T-helper 1 cell (primary cell): ENCODE measurements at regions not wholly inside any gene's neighbourhood (a gene's known extent, or its start where the extent isn't known, plus 50 kb on each side); places are given as distances from the start of the nearest gene placed in this dataset.

ENCODE experiments used
- DNase-seq, 5 donors: peaks; one replicate each; pipeline ENCODE4 v3.0.0-alpha.2; 2012 to 2020

- no peak for DNase-seq
These were observed 357.0 kb upstream of the ZNF608 start for GRCh38 chr5:125103459-125103858.

DNA sequence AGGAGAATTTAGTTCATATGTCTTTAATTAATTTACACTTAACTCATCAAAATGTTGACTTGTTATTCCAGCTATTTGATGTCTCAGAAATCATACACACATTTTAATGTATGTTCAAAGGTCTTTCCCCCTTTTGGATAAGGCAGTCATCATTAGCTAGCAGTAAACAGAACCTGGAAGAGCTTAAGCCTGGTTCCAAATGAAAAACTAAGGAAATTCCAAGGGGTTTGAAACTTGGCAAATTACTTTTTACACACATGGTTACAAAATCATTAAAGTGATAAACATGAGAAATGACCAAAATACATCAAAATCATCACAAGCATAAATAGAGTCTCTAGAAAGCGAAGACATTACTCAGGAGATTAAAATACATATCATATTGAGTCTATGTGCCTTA lies 359.8 kb upstream of the ZNF608 start:
- DNase-seq, result no peak

DNA sequence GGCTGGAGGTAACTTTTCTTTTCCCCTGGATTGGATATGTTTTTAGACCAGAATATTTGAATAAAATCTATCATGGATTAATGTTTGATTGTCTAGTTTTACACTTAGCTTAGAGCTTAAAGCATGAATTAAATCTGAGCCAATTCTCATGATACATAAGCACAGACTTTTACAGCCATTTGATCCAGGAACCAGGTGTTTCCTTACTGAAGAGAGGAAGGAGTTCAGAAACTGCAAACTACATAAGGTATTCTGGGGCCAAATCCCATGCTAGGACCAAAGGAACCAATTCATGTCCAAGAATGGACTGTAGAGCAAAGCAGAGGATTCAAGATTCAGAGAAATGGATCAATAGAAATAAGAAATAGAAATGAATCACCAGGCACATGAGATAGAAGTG lies 360.4 kb upstream of the ZNF608 start:
- no peak for DNase-seq

DNA sequence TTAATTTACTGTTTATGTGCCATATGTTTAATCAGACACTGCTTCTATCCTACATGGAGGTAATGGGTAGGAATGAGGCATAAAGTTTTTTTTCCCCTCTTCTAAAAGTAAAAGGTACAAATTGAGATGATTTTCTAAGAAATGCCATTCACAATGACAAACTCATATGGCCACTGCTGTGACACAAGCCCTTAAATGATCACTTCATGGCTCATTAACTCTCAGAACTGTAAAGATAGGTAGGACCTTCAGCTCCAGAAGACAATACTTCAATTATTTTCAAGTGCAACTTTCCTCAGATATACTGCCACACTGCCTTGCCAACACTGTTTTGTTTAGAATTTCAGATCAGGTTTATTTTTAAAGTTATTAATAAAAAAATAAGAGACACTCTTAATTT lies 362.9 kb upstream of the ZNF608 start:
- DNase-seq, result no peak

- DNase-seq, result no peak
These were observed 363.4 kb upstream of the ZNF608 start for GRCh38 chr5:125109816-125110215.

DNA sequence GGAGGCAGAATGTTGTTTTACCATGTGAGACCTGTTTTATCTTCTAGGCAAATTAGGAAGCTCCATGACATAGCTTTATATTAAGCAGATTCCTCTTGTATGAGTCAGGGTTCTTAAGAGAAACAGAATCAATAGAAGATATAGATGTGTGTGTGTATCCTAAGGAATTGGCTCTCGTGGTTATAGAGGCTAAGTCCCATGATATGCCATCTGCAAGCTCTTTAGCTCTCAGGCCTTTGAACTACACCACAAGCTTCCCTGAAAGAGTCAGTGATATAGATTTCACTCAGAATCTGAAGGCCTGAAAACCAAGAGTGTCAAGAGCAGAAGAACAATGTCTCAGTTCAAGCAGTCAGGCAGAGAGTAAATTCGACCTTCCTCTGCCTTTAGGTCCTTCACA lies 365.8 kb upstream of the ZNF608 start:
- DNase-seq, result no peak

GRCh38 chr5:125113328-125113727 lies 366.9 kb upstream of the ZNF608 start:
- DNase-seq, result no peak

DNA sequence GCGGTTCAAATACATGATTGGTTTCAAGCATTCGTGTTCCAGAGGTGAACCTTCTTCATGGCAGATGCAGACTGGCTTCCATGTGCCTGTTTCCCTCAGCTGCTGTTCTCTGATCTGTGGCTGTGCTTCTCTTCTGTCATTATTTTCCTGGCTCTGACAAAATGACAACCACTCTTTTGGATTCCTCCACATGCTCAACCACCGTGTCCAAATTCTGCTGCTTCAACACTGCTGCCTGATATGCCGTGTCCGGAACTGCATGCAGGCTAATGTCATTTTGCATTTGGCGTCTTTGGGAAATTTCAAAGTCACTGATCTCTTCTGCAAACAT lies 368.7 kb upstream of the ZNF608 start:
- DNase-seq, result no peak

- DNase-seq, result no peak
These were observed 371.1 kb upstream of the ZNF608 start for GRCh38 chr5:125117566-125117965.

- DNase-seq, result no peak
These were observed 373.6 kb upstream of the ZNF608 start for GRCh38 chr5:125120012-125120411.

DNA sequence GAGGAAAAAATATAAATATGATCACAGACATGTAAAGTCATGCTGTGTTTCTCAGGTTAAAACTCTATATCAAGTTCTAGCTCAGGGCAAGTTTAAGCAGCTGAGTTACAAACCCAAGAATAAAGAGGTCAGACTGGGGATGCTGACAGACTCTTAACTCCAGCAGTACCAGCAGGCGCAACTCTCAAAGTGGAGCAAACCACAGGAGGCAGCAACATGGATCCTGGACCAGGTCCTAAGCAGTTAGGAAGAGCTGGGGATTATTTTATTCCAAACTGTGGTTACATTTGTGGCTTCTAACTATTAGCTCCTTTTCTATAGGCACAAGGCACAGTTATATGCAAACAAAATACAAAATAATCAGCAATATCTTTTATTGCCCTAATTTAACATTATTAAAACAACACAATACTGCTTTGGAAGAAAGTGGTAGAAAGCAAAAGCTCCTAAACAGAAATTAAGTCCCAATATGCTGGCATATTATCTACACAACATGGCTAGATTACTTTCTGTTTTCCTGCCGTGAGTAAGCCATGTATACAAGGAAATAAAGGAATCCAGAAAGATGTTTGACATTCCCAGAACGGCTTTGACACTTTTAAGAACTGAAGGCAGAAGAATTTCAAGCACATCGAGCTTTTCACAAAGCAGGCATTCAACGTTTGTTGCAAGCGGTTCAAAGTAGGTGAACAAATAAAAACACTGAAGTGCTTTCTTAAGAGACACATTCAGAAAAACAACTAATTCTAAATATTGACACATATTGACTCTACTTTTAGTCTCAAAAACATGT lies 378.8 kb upstream of the ZNF608 start:
- DNase-seq, result no peak

DNA sequence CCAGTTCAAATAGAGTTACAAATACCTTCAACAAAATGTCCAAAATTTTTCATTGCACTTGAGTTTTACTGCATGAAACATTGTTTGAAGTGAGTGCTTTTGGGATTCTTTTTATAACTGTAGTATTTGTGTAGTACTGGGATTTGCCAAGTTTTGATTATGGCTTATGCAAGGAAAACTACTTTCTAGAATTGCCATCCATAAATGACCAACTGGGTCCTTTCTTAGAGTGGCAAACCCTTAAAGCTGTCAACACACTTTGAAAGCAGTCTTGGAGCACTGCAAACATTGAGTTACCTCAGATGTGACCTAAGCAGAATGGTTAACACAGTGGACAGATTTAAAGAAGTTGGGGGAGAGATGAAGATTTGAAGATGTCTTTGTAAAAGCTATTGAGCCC lies 379.6 kb upstream of the ZNF608 start:
- no peak for DNase-seq

DNA sequence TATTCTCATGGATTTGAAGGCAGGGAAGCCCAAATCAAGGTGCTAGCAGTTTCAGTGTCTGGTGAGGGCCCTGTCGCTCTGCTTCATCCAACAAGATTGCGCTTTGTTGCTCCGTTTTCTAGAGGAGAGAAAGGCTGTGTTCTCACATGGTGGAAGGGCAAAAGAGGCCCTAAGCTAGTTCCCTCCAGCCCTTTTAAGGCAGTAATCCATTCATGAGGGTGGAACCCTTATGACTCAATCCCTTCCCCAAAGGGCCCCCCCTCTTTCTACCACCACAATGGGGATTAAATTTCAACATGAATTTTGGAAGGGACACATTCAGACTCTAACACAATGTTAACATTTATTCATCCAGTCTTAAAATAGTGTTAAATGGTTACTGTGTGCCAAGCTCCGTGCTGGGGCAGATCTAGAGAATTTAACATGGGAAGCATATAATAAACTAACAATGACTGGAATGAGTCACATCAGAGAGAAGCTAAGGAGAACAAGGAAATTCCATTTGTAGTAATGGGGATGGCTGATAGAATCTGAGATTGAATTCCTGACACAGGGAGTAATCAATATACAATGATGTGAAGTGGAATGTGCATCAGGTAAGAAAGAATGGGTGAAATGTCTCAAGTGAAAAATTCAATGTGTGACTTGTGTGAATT lies 382.8 kb upstream of the ZNF608 start:
- no peak for DNase-seq

DNA sequence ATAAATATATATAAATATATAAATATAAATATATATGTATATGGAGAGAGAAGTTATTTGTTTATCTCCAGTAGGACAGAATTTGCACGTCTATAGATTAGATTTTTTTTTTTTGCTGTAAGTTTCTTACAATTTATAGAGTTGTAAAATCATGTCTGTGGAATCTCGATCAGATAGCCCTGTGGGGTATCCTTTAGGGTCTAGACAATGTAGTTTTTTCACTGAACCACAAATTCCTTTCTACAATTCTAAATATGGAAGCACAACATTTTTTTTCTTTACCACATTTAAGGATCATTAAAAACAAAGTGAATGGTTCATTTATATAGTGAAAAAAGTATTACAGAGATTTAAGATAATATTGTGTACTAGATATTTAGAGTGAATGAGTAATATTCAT lies 384.2 kb upstream of the ZNF608 start:
- no peak for DNase-seq

- DNase-seq, result no peak
These were observed 388.0 kb upstream of the ZNF608 start for GRCh38 chr5:125134216-125135081.

GRCh38 chr5:125137535-125137934 lies 391.1 kb upstream of the ZNF608 start:
- DNase-seq, result no peak

DNA sequence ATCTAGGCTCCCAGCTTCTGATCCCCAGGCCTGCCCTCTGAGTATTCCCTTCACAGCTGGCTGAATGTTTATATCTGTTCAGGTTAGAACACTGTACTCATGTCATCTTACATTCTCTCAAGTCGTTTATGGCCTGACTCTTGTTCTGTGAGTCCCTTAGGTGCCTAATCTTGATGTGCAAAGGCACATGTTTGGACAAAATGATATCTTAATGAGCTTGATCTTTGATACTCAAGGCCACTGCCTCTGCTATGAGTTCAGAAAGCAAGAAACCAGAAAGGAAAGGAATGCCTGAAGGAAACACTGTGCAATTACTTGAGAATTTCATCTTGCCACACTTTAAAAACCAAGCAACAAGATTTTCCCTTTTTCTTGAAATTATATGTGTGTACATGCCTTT lies 391.8 kb upstream of the ZNF608 start:
- DNase-seq, result no peak

GRCh38 chr5:125139590-125139989 lies 393.2 kb upstream of the ZNF608 start:
- no peak for DNase-seq

DNA sequence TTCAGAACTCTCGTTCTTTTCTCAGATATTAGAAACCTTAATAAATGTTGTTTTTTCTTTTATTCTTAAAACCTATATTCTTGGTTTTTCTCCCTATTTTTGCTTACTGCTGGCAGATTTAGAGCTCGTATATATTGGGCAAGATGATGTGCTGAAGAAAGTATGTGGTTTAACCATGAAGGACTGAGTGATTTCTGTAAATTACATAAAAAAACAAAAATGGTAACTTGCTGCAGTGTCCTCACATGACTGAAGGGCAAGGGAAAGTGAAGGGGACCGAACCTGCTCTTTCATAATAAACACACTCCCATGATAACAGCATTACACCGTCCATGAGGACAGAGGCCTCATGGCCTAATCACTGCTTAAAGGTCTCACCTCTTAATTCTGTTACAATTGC lies 393.8 kb upstream of the ZNF608 start:
- no peak for DNase-seq

GRCh38 chr5:125140855-125141254 lies 394.4 kb upstream of the ZNF608 start:
- DNase-seq, result no peak

GRCh38 chr5:125142458-125142857 lies 396.0 kb upstream of the ZNF608 start:
- no peak for DNase-seq

DNA sequence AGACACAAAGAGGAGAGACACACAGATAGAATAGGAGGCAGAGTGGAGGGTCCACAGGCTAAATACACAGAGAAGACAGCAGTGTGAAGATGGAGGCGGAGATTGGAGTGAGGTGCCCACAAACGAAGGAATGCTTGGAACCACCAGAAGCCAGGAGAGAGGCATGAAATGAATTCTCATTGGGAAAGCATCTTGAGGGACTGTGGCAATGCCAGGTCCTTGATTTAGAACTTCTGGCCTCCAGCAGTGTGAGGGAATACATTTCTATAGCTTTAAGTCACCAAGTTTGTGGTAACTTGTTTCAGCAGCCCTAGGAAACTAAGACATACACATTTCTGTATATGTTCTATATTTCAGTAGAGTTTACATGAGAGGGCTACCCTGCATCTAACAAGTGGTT lies 396.6 kb upstream of the ZNF608 start:
- no peak for DNase-seq

- DNase-seq, result no peak
These were observed 401.6 kb upstream of the ZNF608 start for GRCh38 chr5:125148076-125148475.

GRCh38 chr5:125148706-125149105 lies 402.3 kb upstream of the ZNF608 start:
- DNase-seq, result no peak
